H1 (cell line): ENCODE measurements at regions not wholly inside any gene's neighbourhood (a gene's known extent, or its start where the extent isn't known, plus 50 kb on each side); places are given as distances from the start of the nearest gene placed in this dataset.

Source experiments
- ASH2L ChIP-seq: fragments of 200-600, 300-600 bp; sonication (generic); IDR thresholded peaks from one replicate; pipeline ENCODE4 v1.7.1; 2017; ENCODE audit warnings: low read length
- BCL11A ChIP-seq, 2 experiments: IDR thresholded peaks; one replicate each; pipeline ENCODE4 v1.6.1; 2011; ENCODE audit warnings: low read depth in 2 of 2, low read length in 2 of 2, mild to moderate bottlenecking in 2 of 2
- CEBPB ChIP-seq: IDR thresholded peaks from 2 replicates; pipeline ENCODE4 v1.6.1; 2012; ENCODE audit warnings: low read depth, low read length
- CHD7 ChIP-seq: fragments of 300-600 bp; sonication (generic); IDR thresholded peaks from 2 replicates; pipeline ENCODE4 v1.7.1; 2012; ENCODE audit warnings: low read length, moderate library complexity, mild to moderate bottlenecking, inconsistent platforms; ENCODE audit not compliant: insufficient replicate concordance
- EZH2 ChIP-seq: fragments of 200-600 bp; sonication (generic); IDR thresholded peaks from 2 replicates; pipeline ENCODE4 v1.7.1; 2012; ENCODE audit warnings: low read depth, mild to moderate bottlenecking, moderate library complexity, low read length, inconsistent platforms; ENCODE audit not compliant: severe bottlenecking
- GABPA ChIP-seq: IDR thresholded peaks from 2 replicates; pipeline ENCODE4 v1.6.1; 2011; ENCODE audit warnings: mild to moderate bottlenecking, low read length, moderate library complexity, borderline replicate concordance; ENCODE audit not compliant: insufficient read depth
- POU5F1 ChIP-seq: IDR thresholded peaks from 2 replicates; pipeline ENCODE4 v1.6.1; 2011; ENCODE audit warnings: low read depth, mild to moderate bottlenecking, low read length, moderate library complexity
- SIRT6 ChIP-seq: IDR thresholded peaks from one replicate; pipeline ENCODE4 v1.7.1; 2012; ENCODE audit warnings: low read length, inconsistent platforms
- SIX5 ChIP-seq: IDR thresholded peaks from 2 replicates; pipeline ENCODE4 v1.6.1; 2011; ENCODE audit warnings: mild to moderate bottlenecking, low read depth, low read length
- TBP ChIP-seq: IDR thresholded peaks from 2 replicates; pipeline ENCODE4 v1.6.1; 2011; ENCODE audit warnings: low read depth, low read length, improper control_type of control experiment
- USF2 ChIP-seq: IDR thresholded peaks from 2 replicates; pipeline ENCODE4 v1.6.1; 2011; ENCODE audit warnings: low read length, improper control_type of control experiment

GRCh38 chr11:93072229-93072914 is 102.9 kb downstream of the MTNR1B start (continued):
- TF ChIP-seq SIRT6 (no peak), CEBPB (no peak), POU5F1 (peak; percentile 83), CHD7 (peak; percentile 89), TBP (no peak), USF2 (peak; percentile 22; the same call in 1 of the 2 replicates), SIX5 (no peak), BCL11A (IDR thresholded peaks at IDR 0.05; ENCODE audit: low read depth in 2 of 2, low read length in 2 of 2) (no peak), EZH2 (no peak), ASH2L (peak; percentile 2), GABPA (no peak)
